ENCODE measurements at regions not wholly inside any gene's neighbourhood (a gene's known extent, or its start where the extent isn't known, plus 50 kb on each side); places are given as distances from the start of the nearest gene placed in this dataset.

DNA sequence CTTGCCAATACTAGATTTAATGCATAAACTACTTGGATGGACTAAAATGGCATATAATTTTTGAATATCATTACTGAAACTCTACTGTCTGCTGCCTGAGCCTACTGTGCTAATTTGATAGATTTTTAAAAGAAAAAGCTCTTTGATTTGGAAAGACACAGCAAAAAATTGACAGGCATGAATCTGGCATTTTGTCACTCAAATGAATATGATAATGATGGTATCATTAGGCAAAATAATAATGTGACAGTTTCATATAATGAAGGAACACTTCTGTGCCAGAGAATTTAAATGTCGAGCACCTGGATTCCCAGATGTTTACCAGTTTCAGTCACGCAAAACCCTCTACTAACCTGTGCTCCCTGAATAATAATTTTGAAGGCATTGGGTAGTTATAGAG, 60.0 kb upstream of the SLC13A1 start:
- no peak for DNase-seq (ENCODE audit: low read depth)

Measured in forelimb muscle (tissue), 1 donor.